Stimulated activated CD4-positive, alpha-beta T cell treated with anti-CD3 and anti-CD28 coated beads, Interleukin-12 subunit alpha, Interleukin-12 subunit beta, amount 100 ng/mL, for 48 hours (primary cell): ENCODE measurements at regions not wholly inside any gene's neighbourhood (a gene's known extent, or its start where the extent isn't known, plus 50 kb on each side); places are given as distances from the start of the nearest gene placed in this dataset.

Experiments used
- DNase-seq, 3 donors: peaks; one replicate each; pipeline ENCODE4 v3.0.0-alpha.2; 2020; ENCODE audit warnings: low read depth in 2 of 3, low spot score in 1 of 3

DNA sequence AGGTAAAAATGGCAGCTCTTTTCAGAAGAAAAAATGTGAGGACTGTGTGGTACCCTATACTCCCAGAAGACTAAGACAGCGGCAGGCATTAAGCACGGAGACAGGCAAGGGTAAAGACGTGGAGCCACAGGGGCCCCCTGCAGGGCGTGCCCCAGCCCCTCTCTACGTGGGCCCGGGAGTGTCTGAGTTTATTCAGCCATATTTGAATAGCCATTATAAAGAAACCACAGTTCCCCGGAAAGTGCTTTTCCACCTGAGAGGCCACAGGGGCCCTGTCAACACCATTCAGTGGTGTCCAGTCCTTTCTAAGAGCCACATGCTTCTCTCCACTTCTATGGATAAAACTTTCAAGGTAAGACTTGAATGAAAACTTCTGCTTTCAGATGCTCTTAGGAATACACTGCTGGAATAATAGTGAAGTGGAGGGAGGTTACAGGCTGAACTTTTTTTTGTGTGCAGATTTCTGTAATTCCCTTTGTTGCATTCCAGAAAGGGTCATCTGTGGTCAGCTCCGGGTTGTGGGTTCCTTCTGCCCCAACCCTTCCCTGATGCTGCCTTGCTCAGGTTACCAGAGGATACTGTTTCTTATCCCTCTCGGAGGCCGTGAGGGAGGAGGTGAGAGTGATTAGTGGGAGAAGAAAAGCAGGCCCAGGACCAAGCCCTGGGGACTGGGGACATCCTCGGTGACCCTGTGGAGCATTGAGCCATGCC, 58.4 kb downstream of the SLC25A47 start:
- DNase-seq: no peak

DNA sequence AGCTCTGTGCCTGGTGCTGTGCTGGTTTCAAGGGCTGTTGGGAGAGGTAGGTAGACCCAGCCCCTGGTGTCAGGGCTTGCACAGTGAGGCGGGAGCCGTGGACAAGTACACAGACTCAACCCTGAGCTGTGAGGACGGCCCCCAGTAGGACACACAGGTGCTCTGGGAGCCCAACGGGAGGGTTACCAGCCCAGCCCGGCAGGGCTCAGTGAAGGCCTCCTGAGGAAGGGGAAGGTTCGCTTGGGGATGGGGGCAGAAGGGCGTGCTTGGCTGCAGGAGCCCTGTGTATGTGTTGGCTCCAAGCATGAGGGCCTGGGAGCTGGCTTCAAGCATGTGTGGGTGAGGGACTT, 58.9 kb downstream of the SLC25A47 start:
- DNase-seq: no peak

DNA sequence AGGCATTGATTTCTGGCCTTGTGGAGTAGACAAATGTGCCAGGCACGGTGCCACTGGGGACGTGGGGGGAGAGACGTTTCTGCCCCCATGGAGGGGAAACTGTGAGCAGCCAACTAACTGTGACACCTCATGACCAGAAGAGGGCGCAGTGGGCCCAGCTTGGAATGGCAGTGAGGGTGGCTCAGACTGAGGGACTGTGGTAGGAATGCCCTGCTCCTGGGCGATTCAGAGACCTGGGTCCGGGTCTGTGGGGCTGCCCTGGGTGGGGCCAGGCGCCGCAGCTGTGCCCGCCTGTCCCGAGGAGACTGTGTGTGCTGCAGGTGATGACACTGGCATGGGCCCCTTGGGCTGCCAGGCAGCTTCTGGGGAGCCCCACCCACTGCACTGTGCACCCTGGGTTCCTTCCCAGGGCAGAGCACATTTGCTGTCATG, 60.6 kb downstream of the SLC25A47 start:
- DNase-seq: peak; percentile 39 to 47 (median 45)

DNA sequence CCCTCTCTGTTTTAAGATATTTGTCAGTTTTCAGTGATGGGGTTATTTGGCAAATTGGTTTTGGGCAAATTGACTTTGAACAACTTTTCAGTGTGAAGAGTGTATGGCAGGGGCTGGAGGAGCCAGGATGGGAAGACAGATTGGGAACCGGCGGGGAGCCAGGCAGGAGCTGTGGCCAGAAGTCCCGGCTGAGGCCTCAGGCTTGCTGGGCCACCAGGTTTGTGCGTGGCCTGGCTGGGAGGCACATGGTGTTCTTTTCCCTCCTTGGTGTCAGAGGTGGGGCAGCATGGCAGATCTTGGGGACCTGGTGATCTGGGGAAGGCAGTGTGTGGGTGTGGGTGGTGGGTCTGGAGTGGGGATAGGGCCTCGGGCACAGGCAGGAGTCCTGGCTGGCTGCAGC, 61.1 kb downstream of the SLC25A47 start:
- no peak for DNase-seq

DNA sequence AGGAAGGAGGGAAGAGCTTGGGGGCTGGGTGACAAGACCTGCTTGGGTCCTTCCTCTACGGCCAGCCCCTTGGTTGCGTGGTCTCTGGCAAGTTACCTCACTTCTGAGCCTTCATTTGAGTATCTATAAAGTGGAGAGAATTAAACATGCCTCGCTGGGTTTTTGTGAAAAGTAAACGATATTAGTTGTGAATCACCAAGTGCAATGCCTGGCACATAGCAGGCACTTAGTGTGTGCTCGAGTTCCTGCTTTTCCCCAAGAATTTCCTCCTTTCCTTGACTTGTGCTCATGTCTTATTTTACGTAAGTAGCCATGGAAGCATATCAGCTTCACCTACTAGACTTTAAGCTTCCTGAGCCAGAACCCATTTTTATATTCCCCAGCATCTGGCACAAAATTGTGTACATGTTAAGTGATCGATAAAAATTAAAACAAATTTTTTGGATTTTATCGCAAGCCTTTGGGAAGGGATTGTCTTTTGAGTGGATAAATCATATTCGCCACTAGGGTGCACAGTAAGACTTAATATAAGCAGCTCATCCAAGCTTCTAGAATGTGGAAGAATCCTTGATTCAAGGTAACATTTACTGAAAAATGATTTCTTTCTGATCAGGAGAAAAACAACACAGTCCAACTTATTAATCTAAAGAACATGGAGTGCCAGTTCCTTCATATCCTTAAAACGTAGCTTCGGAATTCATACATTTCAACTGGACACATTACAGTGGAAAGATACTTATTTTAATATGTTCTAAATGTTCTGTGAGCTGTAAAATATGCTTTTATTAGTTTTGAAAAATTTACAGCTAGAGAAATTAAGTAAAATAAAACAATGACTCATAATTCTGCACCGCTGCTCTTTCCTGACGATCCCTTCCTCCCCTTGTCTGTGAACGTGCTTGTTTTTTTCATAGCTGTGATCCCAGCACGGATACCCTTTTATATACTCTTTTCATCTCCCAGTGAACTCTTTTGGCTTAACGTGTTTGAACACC, 62.0 kb downstream of the SLC25A47 start:
- no peak for DNase-seq

DNA sequence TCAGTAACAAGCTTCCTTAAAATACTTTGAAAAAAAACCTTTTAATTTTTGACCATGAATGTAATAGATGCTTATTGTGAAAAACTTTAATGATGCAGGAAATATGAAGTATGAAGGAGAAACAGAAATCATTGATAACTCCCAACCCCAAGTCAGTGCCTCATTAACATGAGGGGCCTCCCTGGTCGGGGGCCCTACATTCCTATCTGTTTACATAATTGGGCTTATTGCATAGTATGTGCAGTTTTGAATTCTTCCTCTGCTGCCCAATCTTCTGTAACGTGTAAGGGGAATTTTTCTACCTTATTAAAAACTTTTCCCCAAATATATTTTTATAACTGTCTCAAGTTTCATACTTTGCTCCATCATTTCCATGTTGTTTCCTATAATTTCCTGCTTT, 63.0 kb downstream of the SLC25A47 start:
- no peak for DNase-seq

DNA sequence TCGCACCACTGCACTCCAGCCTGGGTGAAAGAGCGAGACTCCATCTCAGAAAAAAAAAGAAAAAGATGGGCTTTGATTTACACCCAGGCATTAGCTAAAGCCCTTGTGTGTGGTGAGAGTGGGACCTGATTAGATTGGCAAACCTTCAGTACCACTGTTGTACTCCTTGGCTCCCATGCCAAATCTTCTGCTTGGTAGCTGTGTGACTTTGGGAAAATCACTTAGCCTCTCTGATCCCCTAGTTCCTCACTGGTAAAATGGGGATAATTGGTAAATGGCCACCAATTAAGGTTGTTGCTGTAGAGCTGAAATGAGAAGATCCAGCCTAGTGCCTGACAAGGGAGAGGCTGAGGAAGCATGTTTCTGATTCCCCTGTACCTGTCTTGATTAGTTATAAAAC, 63.7 kb downstream of the SLC25A47 start:
- DNase-seq: no peak

DNA sequence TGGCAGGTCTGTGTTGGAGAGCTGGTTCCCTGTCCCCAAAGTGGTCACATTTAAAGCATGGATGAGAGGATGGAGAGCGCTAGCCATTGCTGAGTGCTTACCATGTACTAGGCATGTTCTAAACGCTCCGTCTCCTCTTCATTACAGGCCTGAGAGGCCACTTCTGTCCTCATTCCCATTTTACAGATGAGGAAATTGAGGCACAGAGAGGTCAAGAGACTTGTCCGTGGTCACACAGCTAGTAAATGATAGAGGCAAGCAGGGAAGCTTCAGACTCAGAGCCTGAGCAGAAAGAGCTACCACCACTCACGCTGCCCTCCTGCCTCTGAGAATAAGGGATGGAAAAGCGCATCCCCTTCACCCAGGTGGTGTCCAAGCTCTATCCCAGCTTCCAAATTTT, 64.3 kb downstream of the SLC25A47 start:
- DNase-seq: no peak

DNA sequence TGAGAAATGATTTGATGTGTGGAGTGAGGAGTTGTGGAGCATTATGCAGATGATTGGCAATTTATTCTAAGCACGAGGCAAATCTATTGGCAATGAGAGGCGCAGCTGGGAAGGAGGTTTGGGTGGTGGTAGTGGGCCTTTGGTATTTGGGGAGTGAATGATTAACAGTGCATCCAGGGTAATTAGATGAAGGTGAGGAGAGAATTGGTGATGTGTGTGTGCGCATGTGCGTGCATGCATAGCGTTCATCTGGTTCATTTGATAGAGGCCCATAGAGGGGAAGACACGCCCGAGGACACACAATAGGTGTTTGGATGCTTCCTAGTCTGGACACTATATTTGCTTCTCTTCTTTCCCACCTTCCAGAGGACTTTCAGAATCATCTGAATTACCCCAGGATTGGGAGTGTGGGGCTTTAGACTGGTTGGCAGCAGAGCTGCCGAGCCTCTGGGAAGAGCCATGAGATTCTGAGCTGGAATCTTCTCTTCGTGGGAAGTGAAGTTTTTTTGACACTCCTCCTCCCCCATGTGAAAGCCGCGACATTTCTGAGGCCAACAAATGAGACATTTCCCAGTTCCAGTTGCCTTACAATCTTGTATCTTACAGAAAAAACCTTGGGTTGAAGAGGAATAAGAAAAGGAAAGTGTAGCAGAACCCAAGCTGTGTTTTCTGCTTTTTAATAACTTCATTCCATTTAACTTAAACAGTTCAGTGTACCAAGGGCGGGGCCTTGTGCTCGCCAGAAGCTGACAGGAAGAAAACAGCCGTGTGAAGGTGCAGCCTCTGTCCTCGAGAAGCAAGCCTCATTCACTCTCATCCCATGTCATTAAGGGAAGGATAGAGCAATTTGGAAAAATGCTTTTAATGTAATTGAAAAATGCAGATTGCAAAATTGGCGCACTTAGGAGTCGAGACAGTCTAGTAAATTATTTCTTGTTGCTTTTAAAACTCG, 65.2 kb downstream of the SLC25A47 start:
- DNase-seq: no peak

DNA sequence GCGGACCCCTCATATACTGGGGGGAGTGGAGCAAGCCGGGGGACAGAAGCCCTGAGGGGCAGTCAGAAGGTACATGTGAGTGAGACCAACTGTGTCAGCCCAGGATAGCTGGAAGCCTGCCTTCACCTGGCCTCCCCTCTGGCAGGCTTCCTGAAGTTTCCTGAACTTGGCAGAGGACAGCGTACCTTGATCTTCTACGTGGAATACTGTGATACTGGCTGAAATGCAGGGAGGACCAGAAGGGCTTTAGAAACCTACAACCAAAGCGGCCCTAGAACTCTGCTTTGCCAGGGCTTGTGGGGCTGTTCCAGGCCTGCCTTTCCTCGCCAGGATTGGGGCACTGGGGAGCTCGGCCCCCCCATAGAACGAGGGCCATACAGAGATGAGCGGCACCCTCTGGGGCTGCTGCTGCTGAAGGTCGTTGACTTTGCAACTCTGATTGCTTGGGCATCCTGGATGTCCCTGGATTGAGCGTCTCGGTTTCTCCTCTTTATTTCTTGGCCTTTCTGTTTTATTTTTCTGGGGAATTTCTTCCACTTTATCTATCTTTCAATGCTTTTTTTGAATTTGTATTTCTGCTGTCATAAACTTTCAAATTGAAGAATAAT, 66.5 kb downstream of the SLC25A47 start:
- DNase-seq: no peak

DNA sequence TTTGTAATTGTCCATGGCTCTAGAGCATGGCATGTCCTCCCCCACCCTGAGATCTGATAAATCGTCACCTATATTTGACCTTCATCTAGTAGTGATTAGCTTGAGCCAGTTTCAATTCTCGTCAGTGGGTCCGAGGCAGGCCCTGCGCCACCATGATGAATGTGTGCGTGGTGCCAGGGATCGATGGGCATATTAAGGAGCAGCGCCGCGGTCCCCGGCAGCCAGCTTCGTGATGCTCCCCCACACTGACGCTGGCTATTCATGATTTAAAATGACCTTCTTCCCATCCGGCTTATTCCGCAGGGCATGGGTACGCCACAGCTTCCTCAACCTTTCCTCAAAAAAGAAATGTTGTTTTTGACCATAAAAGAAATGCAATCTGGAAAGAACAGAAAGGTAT, 68.0 kb downstream of the SLC25A47 start:
- no peak for DNase-seq

DNA sequence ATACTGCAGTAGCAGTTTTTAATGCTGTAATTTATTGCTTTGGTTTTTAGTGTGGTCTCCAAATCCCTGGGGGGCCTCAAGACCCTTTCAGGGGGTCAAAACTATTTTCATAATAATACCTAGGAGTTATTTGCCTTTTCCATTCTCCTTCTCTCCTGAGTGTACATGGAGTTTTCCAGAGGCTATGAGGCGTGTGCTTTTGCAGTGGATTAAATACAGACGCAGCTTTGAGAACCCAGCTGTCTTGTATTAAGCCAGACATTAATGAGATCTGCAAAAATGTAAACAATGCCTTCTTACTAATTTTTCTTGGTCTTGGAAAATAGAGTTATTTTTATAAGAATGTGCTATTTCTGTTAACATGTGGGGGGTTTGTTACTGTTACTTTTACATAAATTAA, 68.6 kb downstream of the SLC25A47 start:
- no peak for DNase-seq

DNA sequence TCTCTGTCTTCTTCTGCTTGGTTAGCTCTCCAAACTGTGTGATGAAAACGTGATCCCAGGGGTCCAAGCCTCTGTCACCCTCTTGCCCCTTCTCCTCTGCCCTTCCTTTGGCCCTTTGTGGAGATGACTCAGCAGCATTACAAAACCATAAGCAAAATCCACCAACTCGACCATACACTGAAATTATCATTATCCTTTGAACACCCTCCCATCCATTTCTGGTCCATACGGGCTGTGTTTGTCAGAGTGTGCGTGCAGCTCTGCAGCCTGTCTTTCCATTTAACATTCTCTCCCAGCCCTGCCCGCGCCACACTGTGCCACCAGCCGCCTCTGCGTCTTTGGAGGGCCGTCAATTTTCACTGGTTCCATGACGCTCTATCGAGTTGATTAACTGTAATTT, 69.2 kb downstream of the SLC25A47 start:
- no peak for DNase-seq

DNA sequence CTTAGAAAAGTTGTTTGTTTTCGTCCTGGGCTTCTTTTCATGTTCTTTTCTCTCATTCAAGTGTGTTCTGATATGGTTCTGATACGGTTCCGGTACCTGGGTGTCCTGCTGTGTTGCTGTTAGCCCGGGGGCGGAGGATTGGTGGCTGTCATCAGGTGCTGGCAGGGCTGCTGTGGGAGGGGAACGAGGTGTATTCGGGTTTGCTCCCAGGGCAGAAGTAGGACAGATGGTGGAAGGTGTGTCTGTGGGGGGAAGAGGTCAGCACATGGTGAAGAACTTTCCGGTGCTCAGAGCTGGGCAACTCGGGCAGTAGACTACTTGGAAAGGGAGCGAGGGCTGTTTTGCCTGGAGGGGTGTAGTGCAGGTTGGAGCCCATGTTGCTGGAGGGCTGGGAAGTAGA, 70.2 kb downstream of the SLC25A47 start:
- DNase-seq: no peak

DNA sequence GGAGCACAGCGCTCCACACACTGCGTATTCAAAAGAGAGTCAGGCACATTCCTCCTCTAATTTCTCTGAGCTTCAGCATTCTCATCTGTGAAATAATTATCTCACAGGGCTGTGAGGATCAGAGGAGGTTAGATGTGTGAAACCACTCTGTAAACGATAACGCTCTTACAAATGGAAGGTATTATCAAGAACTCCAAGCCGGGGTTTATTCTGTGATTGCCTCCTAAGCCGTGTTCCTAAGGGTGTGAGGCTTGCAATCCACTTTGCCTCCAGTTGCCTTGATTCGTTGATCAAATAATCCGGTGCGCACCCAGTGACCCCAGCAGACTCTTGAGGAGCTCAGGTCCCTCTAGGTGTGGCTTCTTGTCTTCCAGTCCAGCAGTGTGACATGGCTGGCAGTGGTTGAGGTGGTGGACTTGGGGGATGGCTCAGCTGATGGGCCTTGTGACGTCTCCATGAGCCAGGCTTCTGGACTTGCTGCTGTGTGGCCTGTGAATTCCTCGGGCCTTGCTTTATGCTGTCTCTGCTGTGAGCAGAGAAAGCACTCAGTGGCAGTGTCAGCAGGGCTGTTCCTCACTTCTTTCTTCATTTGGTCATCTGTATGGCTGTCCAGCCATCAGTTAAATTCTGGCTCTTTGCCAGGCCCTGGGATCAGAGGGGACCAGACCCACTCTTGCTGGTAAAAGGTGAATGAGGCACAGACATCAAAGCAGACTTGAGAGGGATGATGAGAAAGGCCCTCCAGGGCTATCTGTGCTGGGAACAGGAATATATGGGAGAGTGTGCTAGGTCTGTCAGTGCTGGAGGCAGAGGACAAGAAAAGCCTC, 71.0 kb downstream of the SLC25A47 start:
- no peak for DNase-seq

DNA sequence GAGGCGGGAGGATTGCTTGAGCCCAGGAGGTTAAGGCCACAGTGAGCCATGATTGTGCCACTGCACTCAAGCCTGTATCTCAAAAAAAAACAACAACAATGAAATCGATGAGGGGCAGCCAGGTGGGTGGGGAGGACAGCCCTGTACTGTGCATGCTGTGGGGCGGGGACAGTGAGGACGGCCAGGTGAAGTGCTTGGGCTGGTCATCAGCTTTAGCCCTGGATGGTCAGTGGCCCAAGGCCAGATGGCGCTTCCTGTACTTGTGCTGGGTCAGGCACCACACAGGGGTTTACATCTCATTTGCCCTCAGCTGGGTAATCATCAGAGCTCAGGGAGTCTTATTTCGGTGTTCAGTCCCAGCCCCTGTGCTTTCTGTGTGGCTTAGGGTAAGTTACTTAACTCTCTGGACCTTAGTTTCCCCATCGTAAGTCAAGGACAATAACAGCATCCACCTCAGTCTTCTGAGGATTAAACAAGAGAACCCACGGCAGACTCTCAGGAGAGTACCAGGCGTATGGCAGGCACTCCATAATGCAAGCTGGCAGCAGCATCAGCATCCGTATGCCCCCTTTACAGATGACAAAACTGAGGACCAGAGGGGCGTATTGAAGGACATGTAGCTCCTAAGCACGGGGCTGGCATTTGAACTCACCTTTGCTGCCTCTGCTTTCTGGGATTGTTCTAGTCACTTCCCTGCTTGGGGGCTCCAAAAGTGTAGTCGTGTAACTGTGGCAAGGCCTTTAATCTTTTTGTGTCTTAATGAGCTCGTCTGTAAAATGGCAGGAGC, 71.9 kb downstream of the SLC25A47 start:
- no peak for DNase-seq

DNA sequence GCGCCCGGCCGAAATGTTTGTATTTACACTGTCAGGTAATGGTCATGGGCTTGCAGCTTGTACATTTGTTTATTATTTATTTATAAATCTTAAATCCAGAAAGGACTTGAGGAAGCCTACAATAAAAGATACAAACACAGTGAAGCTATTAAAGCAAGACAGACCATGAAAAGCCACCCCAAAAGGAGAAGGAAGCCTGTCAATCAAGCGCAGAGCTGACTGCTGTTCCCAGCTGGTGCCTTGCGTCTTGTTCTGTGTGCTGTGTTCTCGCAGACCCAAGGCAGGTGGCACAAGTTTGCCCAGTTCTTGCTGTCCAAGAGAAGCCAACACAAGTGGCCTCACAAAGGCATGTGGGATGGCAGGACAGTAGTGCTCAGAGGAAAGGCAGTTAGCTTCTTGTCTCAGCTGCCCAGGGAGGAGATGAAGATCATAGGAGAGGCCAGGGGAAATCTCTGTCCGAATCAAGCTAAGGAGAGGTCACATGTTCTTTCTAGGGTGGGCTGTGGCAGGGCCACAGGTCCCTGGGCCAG, 73.2 kb downstream of the SLC25A47 start:
- no peak for DNase-seq

DNA sequence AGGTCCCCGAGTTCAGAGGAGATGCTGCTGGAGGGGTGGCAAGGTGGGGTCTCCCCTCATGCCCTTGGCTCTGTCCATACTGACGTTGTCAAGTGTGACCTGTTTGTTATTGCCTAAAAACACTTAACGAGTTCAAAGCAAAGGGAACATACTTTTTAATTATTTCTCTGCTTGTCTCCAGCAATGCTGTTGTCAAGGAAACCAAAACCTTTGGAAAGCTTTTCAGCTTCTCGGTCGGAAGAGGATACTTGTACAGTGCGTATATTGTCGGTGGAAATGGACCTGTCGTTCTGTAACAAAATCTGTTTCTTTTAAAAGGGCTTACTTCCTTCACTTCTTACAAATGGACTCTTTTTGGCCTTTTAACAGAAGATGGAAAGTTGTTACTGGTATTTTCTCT, 73.9 kb downstream of the SLC25A47 start:
- DNase-seq: no peak

DNA sequence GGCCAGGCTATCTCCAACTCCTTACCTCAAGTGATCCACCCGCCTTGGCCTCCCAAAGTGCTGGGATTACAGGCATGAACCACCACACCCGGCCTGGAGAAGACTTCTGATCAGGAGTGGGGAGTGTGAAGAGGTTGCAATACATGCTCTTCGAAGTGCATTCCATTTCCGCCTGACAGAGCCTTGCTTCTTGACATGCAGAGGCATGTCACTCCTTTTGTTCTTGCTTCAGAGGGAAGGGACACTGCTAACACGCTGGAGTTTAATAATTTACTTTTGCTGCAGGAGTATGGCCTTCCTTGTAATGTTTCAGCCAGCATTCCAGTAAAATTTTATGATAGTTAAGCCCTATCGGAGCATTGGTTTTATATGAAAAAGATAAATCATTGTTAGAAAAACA, 74.9 kb downstream of the SLC25A47 start:
- no peak for DNase-seq
